Neuronal stem cell (in vitro differentiated cells): ENCODE measurements at regions not wholly inside any gene's neighbourhood (a gene's known extent, or its start where the extent isn't known, plus 50 kb on each side); places are given as distances from the start of the nearest gene placed in this dataset.

Experiments
- DNase-seq: peaks from one replicate; pipeline ENCODE4 v3.0.0-alpha.2; 2013; ENCODE audit warnings: low spot score
- H2AFZ ChIP-seq: one replicate; pipeline ENCODE4 v1.6.1; 2013; ENCODE audit warnings: mild to moderate bottlenecking, low read length, inconsistent platforms
- H2AK5ac ChIP-seq: 2 replicates; pipeline ENCODE4 v1.6.1; 2013; ENCODE audit warnings: low read depth, mild to moderate bottlenecking, inconsistent platforms, low read length, moderate library complexity, mixed read lengths
- H2BK120ac ChIP-seq: 2 replicates; pipeline ENCODE4 v1.6.1; 2013; ENCODE audit warnings: low read depth, mild to moderate bottlenecking, inconsistent platforms, low read length, moderate library complexity, mixed read lengths
- H2BK12ac ChIP-seq: one replicate; pipeline ENCODE4 v1.6.1; 2013; ENCODE audit warnings: low read length, inconsistent platforms
- H2BK15ac ChIP-seq: 2 replicates; pipeline ENCODE4 v1.6.1; 2013; ENCODE audit warnings: mild to moderate bottlenecking, low read length, inconsistent platforms, mixed read lengths
- H2BK5ac ChIP-seq: one replicate; pipeline ENCODE4 v1.6.1; 2013; ENCODE audit warnings: inconsistent platforms, mild to moderate bottlenecking, low read length, moderate library complexity
- H3K14ac ChIP-seq: one replicate; pipeline ENCODE4 v1.6.1; 2013; ENCODE audit warnings: low read length, inconsistent platforms
- H3K18ac ChIP-seq: 2 replicates; pipeline ENCODE4 v1.6.1; 2013; ENCODE audit warnings: low read length, inconsistent platforms
- H3K23ac ChIP-seq: 2 replicates; pipeline ENCODE4 v1.6.1; 2013; ENCODE audit warnings: low read depth, mild to moderate bottlenecking, mixed read lengths, low read length, inconsistent platforms; ENCODE audit not compliant: poor library complexity
- H3K27ac ChIP-seq: replicated peaks from 3 replicates; pipeline ENCODE4 v1.5.1; 2013; ENCODE audit warnings: low read length, inconsistent platforms
- H3K27me3 ChIP-seq, 3 experiments: 2 replicates each; pipeline ENCODE4 v1.6.1; 2013; ENCODE audit warnings: low read length in 3 of 3, mild to moderate bottlenecking in 2 of 3, inconsistent platforms in 1 of 3, low read depth in 1 of 3, mixed read lengths in 1 of 3, moderate library complexity in 1 of 3; ENCODE audit not compliant: control insufficient read depth in 3 of 3, insufficient read depth in 3 of 3
- H3K36me3 ChIP-seq, 2 donors: replicated peaks in 1 of 2; 2 replicates each; pipeline ENCODE4 v1.6.1; 2013; ENCODE audit warnings: low read length in 2 of 2; ENCODE audit not compliant: control insufficient read depth in 2 of 2, insufficient read depth in 2 of 2
- H3K4ac ChIP-seq: 2 replicates; pipeline ENCODE4 v1.6.1; 2013; ENCODE audit warnings: inconsistent platforms, mild to moderate bottlenecking, low read length, moderate library complexity
- H3K4me1 ChIP-seq, 2 donors: 1 replicate in 1 of 2; 2 replicates in 1 of 2; pipeline ENCODE4 v1.6.1; 2013; ENCODE audit warnings: low read length in 2 of 2, low read depth in 1 of 2; ENCODE audit not compliant: control insufficient read depth in 2 of 2, insufficient read depth in 1 of 2
- H3K4me2 ChIP-seq: one replicate; pipeline ENCODE4 v1.6.1; 2013; ENCODE audit warnings: mild to moderate bottlenecking, low read length, inconsistent platforms; ENCODE audit not compliant: insufficient read depth, poor library complexity, severe bottlenecking
- H3K4me3 ChIP-seq, 2 donors: 2 replicates each; pipeline ENCODE4 v1.5.1; 2013; ENCODE audit warnings: low read length in 2 of 2, mild to moderate bottlenecking in 2 of 2, inconsistent platforms in 1 of 2, moderate library complexity in 1 of 2
- H3K79me1 ChIP-seq: one replicate; pipeline ENCODE4 v1.6.1; 2013; ENCODE audit warnings: low read depth, mild to moderate bottlenecking, inconsistent platforms, low read length, moderate library complexity
- H3K9ac ChIP-seq: one replicate; pipeline ENCODE4 v1.6.1; 2013; ENCODE audit warnings: mild to moderate bottlenecking, low read depth, low read length, inconsistent platforms; ENCODE audit not compliant: poor library complexity
- H3K9me3 ChIP-seq, 2 donors: replicated peaks in 1 of 2; 2 replicates each; pipeline versions ENCODE3 to v1.6.1; 2013; ENCODE audit warnings: low read length in 2 of 2, mild to moderate bottlenecking in 2 of 2, inconsistent platforms in 1 of 2, low read depth in 1 of 2, mixed read lengths in 1 of 2, moderate library complexity in 1 of 2; ENCODE audit not compliant: control insufficient read depth in 2 of 2, insufficient read depth in 1 of 2
- H4K8ac ChIP-seq: one replicate; pipeline ENCODE4 v1.6.1; 2013; ENCODE audit warnings: low read depth, mild to moderate bottlenecking, inconsistent platforms, low read length, moderate library complexity
- H4K91ac ChIP-seq: one replicate; pipeline ENCODE4 v1.6.1; 2013; ENCODE audit warnings: low read length, low read depth, mild to moderate bottlenecking, inconsistent platforms; ENCODE audit not compliant: poor library complexity
- WGBS, 2 donors: extraction: QIAGEN DNeasy Blood & Tissue Kit; methylation state at CpG; one replicate each; pipeline ENCODE4 v1.1.7; 2013; ENCODE audit warnings: missing lambda C conversion rate in 2 of 2, mixed read lengths in 1 of 2; ENCODE audit not compliant: insufficient read length in 2 of 2, insufficient replicate concordance in 1 of 2; ENCODE audit errors: extremely low coverage in 2 of 2; 5-methylcytosine and 5-hydroxymethylcytosine counted together

DNA sequence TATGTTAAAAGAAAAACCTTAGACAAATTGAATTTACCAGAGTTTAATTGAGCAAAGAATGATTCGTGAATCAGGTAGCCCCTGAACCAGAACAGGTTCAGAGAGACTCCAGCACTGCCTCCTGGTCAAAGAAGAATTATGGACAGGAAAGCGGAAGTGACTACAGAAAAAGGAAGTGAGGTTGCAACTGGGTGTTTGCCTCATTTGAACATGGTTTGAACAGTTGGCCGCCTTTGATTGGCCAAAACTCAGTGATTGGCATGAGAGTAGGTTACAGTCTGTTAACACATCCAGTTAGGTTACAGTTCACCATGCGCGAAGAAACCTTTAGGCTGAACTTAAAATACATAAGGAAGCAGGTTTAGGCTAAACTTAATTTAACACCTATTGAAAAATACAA is 248.8 kb downstream of the TFAP2A start:
- H3K4me1 ChIP-seq = peaks cover 0 to 4% of the 10 kb centered on the region in 2 donors
- no peak overlapping the region for H4K8ac ChIP-seq
- no peak overlapping the region for H2BK120ac ChIP-seq
- no peak overlapping the region for H3K4ac ChIP-seq
- H2AFZ ChIP-seq = no peak overlapping the region
- DNase-seq = no peak
- H3K4me2 ChIP-seq = no peak overlapping the region
- no peak overlapping the region for H4K91ac ChIP-seq
- H3K79me1 ChIP-seq = no peaks in the 10 kb centered on the region
- no peaks in the 10 kb centered on the region for H3K9me3 ChIP-seq
- H3K27me3 ChIP-seq = no peaks in the 10 kb centered on the region
- no peak overlapping the region for H3K4me3 ChIP-seq
- H3K9ac ChIP-seq = no peak overlapping the region
- H3K18ac ChIP-seq = no peak overlapping the region
- H3K23ac ChIP-seq = no peak overlapping the region
- WGBS, 2 donors = no CpG with 5 or more reads among the region's 5 CpGs
- H2BK12ac ChIP-seq = no peak overlapping the region
- H2AK5ac ChIP-seq = no peak overlapping the region
- H2BK15ac ChIP-seq = no peak overlapping the region
- no peaks in the 10 kb centered on the region for H3K36me3 ChIP-seq
- no peak overlapping the region for H2BK5ac ChIP-seq
- no peak overlapping the region for H3K27ac ChIP-seq
- no peak overlapping the region for H3K14ac ChIP-seq

DNA sequence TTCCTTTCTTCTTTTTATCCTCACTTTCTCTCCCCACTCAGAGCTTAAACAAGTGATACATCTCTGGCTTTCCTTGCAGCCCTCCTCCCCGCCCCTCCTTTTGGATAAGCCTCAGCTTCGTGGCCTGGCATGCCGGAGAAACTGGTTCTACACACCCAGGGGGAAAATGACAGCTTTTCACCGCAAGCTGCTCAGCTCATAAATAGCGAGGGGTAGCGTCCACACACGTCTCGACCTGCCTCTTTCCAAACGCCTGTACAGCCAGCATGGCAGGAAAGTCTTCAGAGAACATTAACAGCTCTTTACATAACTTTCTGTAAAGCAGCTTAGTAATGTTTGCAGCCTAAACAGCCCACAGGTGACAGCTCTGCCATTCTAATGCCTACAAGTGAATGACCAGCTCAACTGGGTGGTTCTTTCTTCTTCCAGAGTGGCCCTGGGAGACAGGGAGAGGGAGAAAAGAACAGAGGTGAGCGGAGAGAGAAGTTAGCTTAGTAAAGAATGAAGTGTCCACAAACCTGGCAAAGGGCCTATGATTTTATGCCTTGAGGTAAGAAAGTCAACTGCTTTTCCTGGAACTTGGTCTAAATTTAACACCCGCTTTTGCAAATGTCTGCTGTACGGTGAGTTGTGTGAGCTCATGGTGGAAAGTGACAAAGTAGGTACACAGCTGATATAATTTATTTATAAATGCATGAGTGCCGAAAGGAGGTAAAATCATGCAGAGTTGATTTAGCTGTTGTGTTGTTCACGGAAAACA is 251.5 kb downstream of the TFAP2A start:
- no peak for DNase-seq
- no peak overlapping the region for H2BK15ac ChIP-seq
- H3K9me3 ChIP-seq = no peaks in the 10 kb centered on the region
- no peak overlapping the region for H3K27ac ChIP-seq
- H3K36me3 ChIP-seq = no peaks in the 10 kb centered on the region
- no peak overlapping the region for H2BK120ac ChIP-seq
- WGBS, 2 donors = no CpG with 5 or more reads among the region's 14 CpGs
- H3K4ac ChIP-seq = no peak overlapping the region
- no peak overlapping the region for H2BK12ac ChIP-seq
- no peak overlapping the region for H2AK5ac ChIP-seq
- no peak overlapping the region for H3K14ac ChIP-seq
- H3K4me2 ChIP-seq = no peak overlapping the region
- H3K27me3 ChIP-seq = no peaks in the 10 kb centered on the region
- H4K8ac ChIP-seq = no peak overlapping the region
- H2BK5ac ChIP-seq = no peak overlapping the region
- H3K79me1 ChIP-seq = no peaks in the 10 kb centered on the region
- H3K4me1 ChIP-seq = peaks cover 0 to 4% of the 10 kb centered on the region in 2 donors
- no peak overlapping the region for H3K9ac ChIP-seq
- peak overlapping the region; percentile 22 for H3K18ac ChIP-seq
- no peak overlapping the region for H3K4me3 ChIP-seq
- H4K91ac ChIP-seq = no peak overlapping the region
- no peak overlapping the region for H3K23ac ChIP-seq
- no peak overlapping the region for H2AFZ ChIP-seq

DNA sequence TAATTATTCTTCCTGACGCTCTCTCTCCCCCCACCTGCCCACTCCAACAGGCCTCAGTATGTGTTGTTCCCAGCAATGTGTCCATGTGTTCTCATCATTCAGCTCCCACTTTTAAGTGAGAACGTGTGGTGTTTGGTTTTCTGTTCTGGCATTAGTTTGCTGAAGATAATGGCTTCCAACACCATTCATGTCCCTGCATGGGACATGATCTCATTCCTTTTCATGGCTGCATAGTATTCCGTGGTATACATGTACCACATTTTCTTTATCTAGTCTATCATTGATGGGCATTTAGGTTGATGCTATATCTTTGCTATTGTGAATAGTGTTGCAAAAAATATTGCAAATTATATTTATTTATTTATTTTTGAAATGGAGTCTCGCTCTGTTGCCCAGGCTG is 258.0 kb downstream of the TFAP2A start:
- no peak overlapping the region for H4K8ac ChIP-seq
- H3K79me1 ChIP-seq = no peaks in the 10 kb centered on the region
- no peak for DNase-seq
- no peak overlapping the region for H3K23ac ChIP-seq
- H3K4me1 ChIP-seq = no peaks in the 10 kb centered on the region
- H2AFZ ChIP-seq = no peak overlapping the region
- no peak overlapping the region for H3K4ac ChIP-seq
- H3K4me2 ChIP-seq = no peak overlapping the region
- no peak overlapping the region for H3K18ac ChIP-seq
- no peak overlapping the region for H3K27ac ChIP-seq
- no peak overlapping the region for H4K91ac ChIP-seq
- no peak overlapping the region for H2AK5ac ChIP-seq
- H2BK120ac ChIP-seq = no peak overlapping the region
- H3K9me3 ChIP-seq = no peaks in the 10 kb centered on the region
- H2BK5ac ChIP-seq = no peak overlapping the region
- H2BK12ac ChIP-seq = no peak overlapping the region
- H3K4me3 ChIP-seq = no peak overlapping the region
- no peak overlapping the region for H3K14ac ChIP-seq
- WGBS, 2 donors = no CpG with 5 or more reads among the region's 4 CpGs
- H3K27me3 ChIP-seq = no peaks in the 10 kb centered on the region
- H3K9ac ChIP-seq = no peak overlapping the region
- H3K36me3 ChIP-seq = no peaks in the 10 kb centered on the region
- no peak overlapping the region for H2BK15ac ChIP-seq

DNA sequence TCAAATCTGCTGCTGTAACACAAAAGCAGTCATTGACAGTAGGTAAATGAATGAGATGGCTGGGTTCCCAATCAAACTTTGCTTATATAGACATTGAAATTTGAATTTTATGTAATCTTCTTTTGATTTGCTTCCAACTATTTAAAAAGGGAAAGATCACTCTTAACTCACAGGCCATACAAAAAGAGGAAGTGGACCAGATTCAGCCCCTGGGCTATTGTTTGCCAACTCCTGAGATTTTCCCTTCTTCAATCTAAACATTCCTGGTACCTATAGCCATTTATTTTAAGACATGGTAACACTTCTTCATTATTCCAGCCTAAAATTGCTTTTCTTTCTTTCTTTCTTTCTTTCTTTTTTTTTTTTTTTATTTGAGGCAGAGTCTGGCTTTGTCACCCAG is 260.6 kb downstream of the TFAP2A start:
- Histone ChIP-seq H4K91ac (no peak overlapping the region), H2AFZ (no peak overlapping the region), H3K36me3 (no peaks in the 10 kb centered on the region), H2BK12ac (no peak overlapping the region), H2BK15ac (no peak overlapping the region), H3K23ac (no peak overlapping the region), H3K4me1 (no peaks in the 10 kb centered on the region), H3K27me3 (no peaks in the 10 kb centered on the region), H3K9ac (no peak overlapping the region), H3K9me3 (no peaks in the 10 kb centered on the region), H2BK120ac (no peak overlapping the region), H3K4ac (no peak overlapping the region), H4K8ac (no peak overlapping the region), H3K4me2 (no peak overlapping the region), H2AK5ac (no peak overlapping the region), H3K27ac (no peak overlapping the region), H3K18ac (no peak overlapping the region), H3K4me3 (no peak overlapping the region), H3K79me1 (no peaks in the 10 kb centered on the region), H3K14ac (no peak overlapping the region), H2BK5ac (no peak overlapping the region)
- no peak for DNase-seq
